Loucy (cell line): ENCODE measurements at regions not wholly inside any gene's neighbourhood (a gene's known extent, or its start where the extent isn't known, plus 50 kb on each side); places are given as distances from the start of the nearest gene placed in this dataset.

Experiments used
- EZH2phosphoT487 ChIP-seq: fragments of 200-600 bp; IDR thresholded peaks from 2 replicates; pipeline ENCODE4 v1.6.1; 2018; ENCODE audit warnings: antibody characterized with exemption, mild to moderate bottlenecking, moderate library complexity, borderline replicate concordance
- TF ChIP-seq, protein P1 (sequence below): fragments of 200-600 bp; sonication (generic); conservative IDR thresholded peaks from 2 replicates; pipeline ENCODE4 v1.5.1; 2014; ENCODE audit warnings: mild to moderate bottlenecking, antibody characterized with exemption, low read length

DNA sequence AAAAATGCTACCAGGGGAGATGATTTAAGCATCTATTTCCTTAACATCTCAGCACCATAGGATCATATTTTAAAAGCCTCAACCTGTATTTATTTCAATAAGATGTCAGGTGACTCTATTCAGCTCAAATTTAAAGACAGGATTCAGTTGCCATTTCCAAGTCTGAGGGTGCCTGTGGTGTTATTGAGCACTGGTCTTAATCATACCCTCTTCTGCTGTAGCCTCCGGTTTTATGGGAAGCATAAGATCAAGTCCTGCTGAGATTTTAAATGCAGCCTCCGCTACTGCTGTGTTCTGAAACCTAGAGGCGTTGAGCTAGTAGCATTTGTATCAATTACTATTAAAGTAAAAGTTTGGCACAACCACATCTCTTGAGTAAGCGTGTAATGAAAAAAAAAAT lies 185.7 kb upstream of the NWD2 start:
- TF ChIP-seq, protein P1, sequence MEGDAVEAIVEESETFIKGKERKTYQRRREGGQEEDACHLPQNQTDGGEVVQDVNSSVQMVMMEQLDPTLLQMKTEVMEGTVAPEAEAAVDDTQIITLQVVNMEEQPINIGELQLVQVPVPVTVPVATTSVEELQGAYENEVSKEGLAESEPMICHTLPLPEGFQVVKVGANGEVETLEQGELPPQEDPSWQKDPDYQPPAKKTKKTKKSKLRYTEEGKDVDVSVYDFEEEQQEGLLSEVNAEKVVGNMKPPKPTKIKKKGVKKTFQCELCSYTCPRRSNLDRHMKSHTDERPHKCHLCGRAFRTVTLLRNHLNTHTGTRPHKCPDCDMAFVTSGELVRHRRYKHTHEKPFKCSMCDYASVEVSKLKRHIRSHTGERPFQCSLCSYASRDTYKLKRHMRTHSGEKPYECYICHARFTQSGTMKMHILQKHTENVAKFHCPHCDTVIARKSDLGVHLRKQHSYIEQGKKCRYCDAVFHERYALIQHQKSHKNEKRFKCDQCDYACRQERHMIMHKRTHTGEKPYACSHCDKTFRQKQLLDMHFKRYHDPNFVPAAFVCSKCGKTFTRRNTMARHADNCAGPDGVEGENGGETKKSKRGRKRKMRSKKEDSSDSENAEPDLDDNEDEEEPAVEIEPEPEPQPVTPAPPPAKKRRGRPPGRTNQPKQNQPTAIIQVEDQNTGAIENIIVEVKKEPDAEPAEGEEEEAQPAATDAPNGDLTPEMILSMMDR = no peak
- TF ChIP-seq EZH2phosphoT487 = no peak
